HEK293T (cell line): ENCODE measurements at regions not wholly inside any gene's neighbourhood (a gene's known extent, or its start where the extent isn't known, plus 50 kb on each side); places are given as distances from the start of the nearest gene placed in this dataset.

Source experiments
- BHLHE40 ChIP-seq: fragments of 450-650 bp; IDR thresholded peaks from 2 replicates; pipeline ENCODE4 v1.6.1; 2016; ENCODE audit warnings: mild to moderate bottlenecking, moderate library complexity, borderline replicate concordance
- CTBP1 ChIP-seq: fragments of 450-650 bp; IDR thresholded peaks from 2 replicates; pipeline ENCODE4 v1.6.1; 2016; ENCODE audit warnings: borderline replicate concordance
- ELF4 ChIP-seq: fragments of 450-650 bp; IDR thresholded peaks from 2 replicates; pipeline ENCODE4 v1.6.1; 2017; ENCODE audit warnings: antibody characterized with exemption
- FOXA1 ChIP-seq: fragments of 450-650 bp; IDR thresholded peaks from 2 replicates; pipeline ENCODE4 v1.6.1; 2016; ENCODE audit warnings: mild to moderate bottlenecking
- FOXK2 ChIP-seq: fragments of 450-650 bp; IDR thresholded peaks from 2 replicates; pipeline ENCODE4 v1.6.1; 2016; ENCODE audit warnings: mild to moderate bottlenecking
- FOXM1 ChIP-seq: fragments of 450-650 bp; IDR thresholded peaks from 2 replicates; pipeline ENCODE4 v1.6.1; 2017; ENCODE audit warnings: mild to moderate bottlenecking, borderline replicate concordance
- HDGF ChIP-seq: fragments of 450-650 bp; IDR thresholded peaks from 2 replicates; pipeline ENCODE4 v1.6.1; 2017; ENCODE audit warnings: antibody characterized with exemption, borderline replicate concordance
- L3MBTL2 ChIP-seq: fragments of 450-650 bp; conservative IDR thresholded peaks from 2 replicates; pipeline ENCODE4 v1.6.1; 2016; ENCODE audit warnings: mild to moderate bottlenecking
- NFRKB ChIP-seq: fragments of 450-650 bp; IDR thresholded peaks from 2 replicates; pipeline ENCODE4 v1.6.1; 2016; ENCODE audit warnings: mild to moderate bottlenecking, moderate library complexity
- SP1 ChIP-seq: fragments of 450-650 bp; IDR thresholded peaks from 2 replicates; pipeline ENCODE4 v1.6.1; 2017
- SUZ12 ChIP-seq: fragments of 450-650 bp; IDR thresholded peaks from 2 replicates; pipeline ENCODE4 v1.6.1; 2016; ENCODE audit warnings: mild to moderate bottlenecking
- TARDBP ChIP-seq: fragments of 450-650 bp; IDR thresholded peaks from 2 replicates; pipeline ENCODE4 v1.6.1; 2016
- ZNF384 ChIP-seq: fragments of 450-650 bp; IDR thresholded peaks from 2 replicates; pipeline ENCODE4 v1.6.1; 2016

DNA sequence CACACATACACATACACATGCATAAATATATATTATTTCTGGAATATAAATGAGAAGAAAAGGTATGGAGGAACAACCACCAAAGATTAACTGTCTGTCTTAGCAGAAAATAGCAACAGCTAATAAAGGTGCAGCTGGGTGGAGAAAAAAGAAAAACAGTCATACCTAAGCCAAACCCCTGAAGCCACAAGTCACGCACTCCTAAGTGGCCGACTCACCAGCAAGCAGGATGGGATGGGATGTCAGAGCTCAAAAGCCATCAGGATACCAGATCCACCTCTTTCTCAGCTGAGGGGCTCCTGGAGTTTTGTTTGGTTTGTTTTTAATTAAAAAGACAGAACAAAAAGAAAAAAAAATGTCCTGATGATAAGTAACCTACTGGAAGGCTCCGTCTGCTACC, 64.7 kb upstream of the HIVEP3 start:
- TF ChIP-seq SP1 (no peak), SUZ12 (no peak), BHLHE40 (no peak), HDGF (no peak), FOXK2 (no peak), L3MBTL2 (no peak), FOXM1 (no peak), FOXA1 (no peak), NFRKB (no peak), TARDBP (no peak), ELF4 (no peak), ZNF384 (no peak), CTBP1 (no peak)
